Epidermal melanocyte (primary cell): ENCODE measurements at regions not wholly inside any gene's neighbourhood (a gene's known extent, or its start where the extent isn't known, plus 50 kb on each side); places are given as distances from the start of the nearest gene placed in this dataset.
"Not testable (repeated sequence)": the region's sequence is repeated elsewhere in the genome, so short reads cannot be mapped to it uniquely, and the experiment has no call there.

Source experiments
- DNase-seq: peaks from one replicate; pipeline ENCODE4 v3.0.0; 2011; ENCODE audit warnings: low spot score; ENCODE audit not compliant: insufficient read length

GRCh38 chr3:110583373-110583935 is 488.2 kb upstream of the NECTIN3 start:
- DNase-seq, result no peak

GRCh38 chr3:110588906-110589305 is 482.7 kb upstream of the NECTIN3 start:
- DNase-seq, result no peak

- DNase-seq, result no peak
Measured at GRCh38 chr3:110589341-110589740, 482.3 kb upstream of the NECTIN3 start.

GRCh38 chr3:110593749-110594148 is 477.9 kb upstream of the NECTIN3 start:
- DNase-seq, result no peak

GRCh38 chr3:110598847-110599490 is 472.6 kb upstream of the NECTIN3 start:
- DNase-seq, result no peak

GRCh38 chr3:110608566-110608965 is 463.1 kb upstream of the NECTIN3 start:
- DNase-seq, result no peak

GRCh38 chr3:110612045-110612444 is 459.6 kb upstream of the NECTIN3 start:
- DNase-seq, result no peak

- DNase-seq, result no peak
Measured at GRCh38 chr3:110614186-110614585, 457.4 kb upstream of the NECTIN3 start.

GRCh38 chr3:110615454-110615853 is 456.2 kb upstream of the NECTIN3 start:
- no peak for DNase-seq

GRCh38 chr3:110618512-110619226 is 452.9 kb upstream of the NECTIN3 start:
- DNase-seq, result no peak

GRCh38 chr3:110620118-110620517 is 451.5 kb upstream of the NECTIN3 start:
- DNase-seq, result no peak

GRCh38 chr3:110623571-110623970 is 448.0 kb upstream of the NECTIN3 start:
- DNase-seq, result no peak

- DNase-seq, result no peak
Measured at GRCh38 chr3:110624576-110624975, 447.0 kb upstream of the NECTIN3 start.

GRCh38 chr3:110625201-110625747 is 446.3 kb upstream of the NECTIN3 start:
- no peak for DNase-seq

GRCh38 chr3:110626652-110627111 is 444.9 kb upstream of the NECTIN3 start:
- not testable (repeated sequence) for DNase-seq

GRCh38 chr3:110628650-110629301 is 442.8 kb upstream of the NECTIN3 start:
- DNase-seq, result no peak

- DNase-seq, result no peak
Measured at GRCh38 chr3:110629917-110630316, 441.7 kb upstream of the NECTIN3 start.

- DNase-seq, result no peak
Measured at GRCh38 chr3:110644203-110644602, 427.4 kb upstream of the NECTIN3 start.

- no peak for DNase-seq
Measured at GRCh38 chr3:110646055-110646454, 425.6 kb upstream of the NECTIN3 start.

GRCh38 chr3:110646496-110646895 is 425.1 kb upstream of the NECTIN3 start:
- DNase-seq, result no peak

- DNase-seq, result no peak
Measured at GRCh38 chr3:110647586-110647985, 424.0 kb upstream of the NECTIN3 start.

- no peak for DNase-seq
Measured at GRCh38 chr3:110650741-110651140, 420.9 kb upstream of the NECTIN3 start.
